H1 (cell line): ENCODE measurements at regions not wholly inside any gene's neighbourhood (a gene's known extent, or its start where the extent isn't known, plus 50 kb on each side); places are given as distances from the start of the nearest gene placed in this dataset.

Experiments
- CTCF ChIA-PET: fragments of 300-600 bp; sonication (Branson Sonifier 250); formaldehyde crosslinking; loops from one replicate; lab custom pipeline; 2021; ENCODE audit not compliant: partially characterized antibody; lab: Charles Lee
- POLR2A ChIA-PET: fragments of 300-600 bp; sonication (Branson Sonifier 250); formaldehyde crosslinking; loops from one replicate; lab custom pipeline; 2021; ENCODE audit warnings: inconsistent platforms; ENCODE audit not compliant: partially characterized antibody; lab: Charles Lee
- DNase-seq, 2 experiments: peaks; one replicate each; pipeline versions ENCODE4 v3.0.0 to v3.0.0-alpha.2; 2010 to 2022; ENCODE audit warnings: low spot score in 2 of 2, low read depth in 1 of 2, mixed read lengths in 1 of 2
- FAIRE-seq: peaks from 2 replicates; lab custom pipeline; 2011; peaks lifted over from hg19 to GRCh38; lab: Jason Lieb, UNC
- H2AFZ ChIP-seq: 2 replicates; pipeline ENCODE4 v1.8.1; 2012; ENCODE audit warnings: low read length, inconsistent platforms
- H2AK5ac ChIP-seq: 2 replicates; pipeline ENCODE4 v1.6.1; 2013; ENCODE audit warnings: low read depth, low read length
- H2BK120ac ChIP-seq: replicated peaks from 2 replicates; pipeline ENCODE3; 2013; ENCODE audit warnings: low read depth, low read length, inconsistent platforms
- H2BK12ac ChIP-seq: 2 replicates; pipeline ENCODE4 v1.6.1; 2013; ENCODE audit warnings: low read depth, low read length
- H2BK15ac ChIP-seq: 2 replicates; pipeline ENCODE4 v1.6.1; 2013; ENCODE audit warnings: low read length
- H2BK20ac ChIP-seq: 2 replicates; pipeline ENCODE4 v1.6.1; 2013; ENCODE audit warnings: low read length
- H2BK5ac ChIP-seq: 2 replicates; pipeline ENCODE4 v1.6.1; 2013; ENCODE audit warnings: low read depth, low read length
- H3K14ac ChIP-seq: 2 replicates; pipeline ENCODE4 v1.6.1; 2013; ENCODE audit warnings: inconsistent platforms; ENCODE audit not compliant: insufficient read length
- H3K18ac ChIP-seq: 2 replicates; pipeline ENCODE4 v1.6.1; 2013; ENCODE audit warnings: low read length; ENCODE audit errors: extremely low read depth
- H3K23ac ChIP-seq: 2 replicates; pipeline ENCODE4 v1.6.1; 2013; ENCODE audit warnings: inconsistent platforms; ENCODE audit not compliant: insufficient read length
- H3K23me2 ChIP-seq: 2 replicates; pipeline ENCODE4 v1.6.1; 2013; ENCODE audit warnings: low read depth, low read length
- H3K27ac ChIP-seq: 2 replicates; pipeline ENCODE4 v1.6.1; 2011; ENCODE audit warnings: low read depth, low read length, inconsistent platforms
- H3K27me3 ChIP-seq, 4 experiments: replicated peaks in 1 of 4; 1 replicate in 1 of 4; 2 replicates in 3 of 4; pipeline versions ENCODE4 v1.6.1 to v1.8.1; 2011 to 2013; ENCODE audit warnings: low read length in 3 of 4, mild to moderate bottlenecking in 3 of 4, inconsistent platforms in 2 of 4, mixed read lengths in 2 of 4, moderate library complexity in 1 of 4; ENCODE audit not compliant: control insufficient read depth in 3 of 4, insufficient read depth in 3 of 4; ENCODE audit errors: extremely low read depth in 1 of 4
- H3K36me3 ChIP-seq, 4 experiments: 2 replicates each; pipeline versions ENCODE4 v1.6.1 to v1.8.1; 2011 to 2013; ENCODE audit warnings: mild to moderate bottlenecking in 4 of 4, low read length in 3 of 4, moderate library complexity in 2 of 4, control low read depth in 1 of 4, inconsistent platforms in 1 of 4; ENCODE audit not compliant: insufficient read depth in 4 of 4, control insufficient read depth in 2 of 4
- H3K4ac ChIP-seq: replicated peaks from 2 replicates; pipeline ENCODE3; 2013; ENCODE audit warnings: low read length, low read depth, mixed read lengths, inconsistent platforms; ENCODE audit not compliant: insufficient read length
- H3K4me1 ChIP-seq, 4 experiments: replicated peaks in 1 of 4; 1 replicate in 1 of 4; 2 replicates in 3 of 4; pipeline versions ENCODE4 v1.6.1 to v1.8.1; 2011 to 2013; ENCODE audit warnings: low read length in 3 of 4, inconsistent platforms in 2 of 4, mixed read lengths in 1 of 4; ENCODE audit not compliant: insufficient read depth in 4 of 4, control insufficient read depth in 3 of 4
- H3K4me2 ChIP-seq, 2 experiments: 2 replicates each; pipeline versions ENCODE4 v1.6.1 to v1.8.1; 2011 to 2013; ENCODE audit warnings: low read depth in 2 of 2, low read length in 2 of 2, control low read depth in 1 of 2, inconsistent platforms in 1 of 2, mild to moderate bottlenecking in 1 of 2; ENCODE audit not compliant: insufficient read depth in 1 of 2
- H3K4me3 ChIP-seq, 4 experiments: fragments of 200-600, 300-600 bp in 1 of 4; sonication (generic), shearing (Covaris generic), sonication (Bioruptor Twin) in 1 of 4; 2 replicates each; pipeline versions ENCODE4 v1.5.1 to v1.8.1; 2011 to 2016; ENCODE audit warnings: low read length in 4 of 4, low read depth in 3 of 4, control low read depth in 2 of 4, inconsistent platforms in 2 of 4, mild to moderate bottlenecking in 2 of 4, mixed read lengths in 1 of 4, moderate library complexity in 1 of 4; ENCODE audit not compliant: insufficient read depth in 2 of 4; ENCODE audit errors: extremely low read depth in 1 of 4
- H3K56ac ChIP-seq: replicated peaks from 2 replicates; pipeline ENCODE3; 2013; ENCODE audit warnings: low read depth, mild to moderate bottlenecking, mixed read lengths, low read length, inconsistent platforms; ENCODE audit not compliant: insufficient read length
- H3K79me1 ChIP-seq: 2 replicates; pipeline ENCODE4 v1.6.1; 2013; ENCODE audit warnings: low read depth, low read length, control low read depth
- H3K79me2 ChIP-seq, 2 experiments: 2 replicates each; pipeline versions ENCODE4 v1.6.1 to v1.8.1; 2012 to 2013; ENCODE audit warnings: low read length in 2 of 2, mild to moderate bottlenecking in 2 of 2, inconsistent platforms in 1 of 2; ENCODE audit not compliant: insufficient read depth in 2 of 2, control insufficient read depth in 1 of 2
- H3K9ac ChIP-seq, 4 experiments: replicated peaks in 1 of 4; 1 replicate in 1 of 4; 2 replicates in 3 of 4; pipeline versions ENCODE4 v1.6.1 to v1.8.1; 2011 to 2013; ENCODE audit warnings: low read depth in 3 of 4, low read length in 3 of 4, control low read depth in 2 of 4, mild to moderate bottlenecking in 2 of 4, moderate library complexity in 2 of 4, inconsistent platforms in 1 of 4; ENCODE audit errors: extremely low read depth in 1 of 4
- H3K9me3 ChIP-seq, 2 experiments: 2 replicates each; pipeline versions ENCODE4 v1.6.1 to v1.8.1; 2012 to 2013; ENCODE audit warnings: mild to moderate bottlenecking in 2 of 2, moderate library complexity in 2 of 2, control low read depth in 1 of 2, inconsistent platforms in 1 of 2, low read depth in 1 of 2, low read length in 1 of 2, mixed read lengths in 1 of 2; ENCODE audit not compliant: insufficient read depth in 2 of 2
- H4K20me1 ChIP-seq, 2 experiments: replicated peaks in 1 of 2; 2 replicates each; pipeline versions ENCODE3 to v1.8.1; 2011 to 2013; ENCODE audit warnings: inconsistent platforms in 2 of 2, low read length in 2 of 2, mild to moderate bottlenecking in 1 of 2; ENCODE audit not compliant: insufficient read depth in 2 of 2, control insufficient read depth in 1 of 2
- H4K5ac ChIP-seq: 2 replicates; pipeline ENCODE4 v1.6.1; 2013; ENCODE audit warnings: low read length, low read depth, mixed read lengths, inconsistent platforms; ENCODE audit not compliant: insufficient read length
- H4K8ac ChIP-seq: 2 replicates; pipeline ENCODE4 v1.8.0; 2013; ENCODE audit warnings: mild to moderate bottlenecking, moderate library complexity, low read length, inconsistent platforms; ENCODE audit not compliant: insufficient read depth; ENCODE audit errors: extremely low read depth
- H4K91ac ChIP-seq: replicated peaks from 2 replicates; pipeline ENCODE3; 2013; ENCODE audit warnings: low read length, mixed read lengths, inconsistent platforms; ENCODE audit not compliant: insufficient read length
- CBX5 ChIP-seq: fragments of 300-800, 300-1000 bp; sonication (generic); IDR thresholded peaks from 2 replicates; pipeline ENCODE4 v1.7.1; 2016; ENCODE audit warnings: antibody characterized with exemption, low read length, low read depth
- CHD1 ChIP-seq: IDR thresholded peaks from 2 replicates; pipeline ENCODE4 v1.6.1; 2012; ENCODE audit warnings: low read depth, low read length, improper control_type of control experiment
- GTF2F1 ChIP-seq: IDR thresholded peaks from 2 replicates; pipeline ENCODE4 v1.6.1; 2012; ENCODE audit warnings: low read depth, low read length, improper control_type of control experiment, borderline replicate concordance
- HDAC6 ChIP-seq: IDR thresholded peaks from one replicate; pipeline ENCODE4 v1.7.1; 2012; ENCODE audit warnings: low read depth, mild to moderate bottlenecking, inconsistent platforms, low read length, moderate library complexity
- JUN ChIP-seq: IDR thresholded peaks from 2 replicates; pipeline ENCODE4 v1.6.1; 2011; ENCODE audit warnings: low read depth, mild to moderate bottlenecking, improper control_type of control experiment, low read length
- JUND ChIP-seq: IDR thresholded peaks from 2 replicates; pipeline ENCODE4 v1.6.1; 2011; ENCODE audit warnings: mild to moderate bottlenecking, improper control_type of control experiment, low read length
- KDM4A ChIP-seq: IDR thresholded peaks from one replicate; pipeline ENCODE4 v1.7.1; 2012; ENCODE audit warnings: low read depth, mild to moderate bottlenecking, moderate library complexity, low read length, inconsistent platforms; ENCODE audit not compliant: severe bottlenecking
- NANOG ChIP-seq: IDR thresholded peaks from 2 replicates; pipeline ENCODE4 v1.6.1; 2011; ENCODE audit warnings: low read length, low read depth, mild to moderate bottlenecking, inconsistent platforms; ENCODE audit not compliant: insufficient read depth, poor library complexity, severe bottlenecking
- POLR2A ChIP-seq, 2 experiments: IDR thresholded peaks; 1 replicate in 1 of 2; 2 replicates in 1 of 2; pipeline ENCODE4 v1.6.1; 2011; ENCODE audit warnings: low read depth in 2 of 2, low read length in 2 of 2, mild to moderate bottlenecking in 2 of 2; ENCODE audit errors: control extremely low read depth in 1 of 2
- RAD21 ChIP-seq, 2 experiments: IDR thresholded peaks in 1 of 2; conservative IDR thresholded peaks in 1 of 2; 2 replicates each; pipeline ENCODE4 v1.6.1; 2011; ENCODE audit warnings: low read depth in 2 of 2, low read length in 2 of 2, improper control_type of control experiment in 1 of 2, inconsistent platforms in 1 of 2, mild to moderate bottlenecking in 1 of 2, moderate library complexity in 1 of 2
- SP1 ChIP-seq: IDR thresholded peaks from 2 replicates; pipeline ENCODE4 v1.6.1; 2011; ENCODE audit warnings: low read depth, low read length
- SP2 ChIP-seq: IDR thresholded peaks from 2 replicates; pipeline ENCODE4 v1.6.1; 2012; ENCODE audit warnings: mild to moderate bottlenecking, low read length, inconsistent platforms
- SP4 ChIP-seq: IDR thresholded peaks from 2 replicates; pipeline ENCODE4 v1.6.1; 2012; ENCODE audit warnings: low read length, inconsistent platforms
- WGBS, 2 experiments: shearing (Covaris generic) in 1 of 2; methylation state at CpG; one replicate each; pipeline versions ENCODE4 v1.1.6 to v1.1.7; 2013 to 2015; ENCODE audit warnings: low lambda C conversion rate in 2 of 2, mixed read lengths in 2 of 2, inconsistent platforms in 1 of 2, low coverage in 1 of 2, missing lambda C conversion rate in 1 of 2; ENCODE audit not compliant: insufficient replicate concordance in 2 of 2, insufficient coverage in 1 of 2, insufficient read length in 1 of 2; ENCODE audit errors: extremely low coverage in 1 of 2, missing lambda C conversion rate in 1 of 2; 5-methylcytosine and 5-hydroxymethylcytosine counted together
- TF ChIP-seq, protein P1 (sequence below): IDR thresholded peaks from 2 replicates; pipeline ENCODE4 v1.6.1; 2012; ENCODE audit warnings: low read length, inconsistent platforms

DNA sequence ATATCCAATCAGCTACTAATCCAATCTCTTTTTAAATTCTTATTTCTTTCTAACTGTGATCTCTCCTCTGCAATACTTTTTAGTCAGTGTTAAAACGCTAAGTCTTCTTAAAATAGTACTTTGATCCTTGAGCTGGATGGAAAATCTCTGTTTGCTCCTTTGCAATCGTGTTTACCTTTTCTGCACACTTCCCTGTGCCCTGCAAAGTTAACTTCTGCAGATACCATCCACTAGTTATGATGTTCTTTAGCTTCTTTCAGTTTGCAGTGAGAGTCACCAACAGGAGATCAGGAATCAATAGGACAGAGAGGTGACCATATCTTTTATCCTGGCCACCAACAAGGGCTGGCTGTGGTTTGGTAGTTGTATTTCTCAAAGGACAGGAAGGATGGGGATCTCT, 391.5 kb downstream of the GASK1B start:
- H3K27ac ChIP-seq = no peak overlapping the region
- H3K9me3 ChIP-seq = no peaks in the 10 kb centered on the region
- DNase-seq = no peak
- H3K4me3 ChIP-seq = no peak overlapping the region
- no peak overlapping the region for H2BK120ac ChIP-seq
- no peak overlapping the region for H4K8ac ChIP-seq
- H3K36me3 ChIP-seq = no peaks in the 10 kb centered on the region
- no peak overlapping the region for H2AK5ac ChIP-seq
- no peaks in the 10 kb centered on the region for H3K79me2 ChIP-seq
- ChIA-PET CTCF (interaction anchor here (2.5 kb wide), 1 partner anchor 9 kb away, joined by 9 read pairs; no protein-coding TSS in a partner anchor), POLR2A (no interaction called here)
- FAIRE-seq = no peak
- 88% methylated on average over 2 of the region's 2 CpGs; no CpG with 5 or more reads in 1 of the 2 experiments for WGBS, 2 experiments
- TF ChIP-seq RAD21 (IDR thresholded peaks at IDR 0.05 in 1 of 2, conservative IDR thresholded peaks at IDR 0.05 in 1 of 2; ENCODE audit: low read depth in 2 of 2, low read length in 2 of 2) (no peak), SP1 (no peak), JUN (no peak), JUND (no peak), NANOG (no peak), KDM4A (no peak), HDAC6 (no peak), GTF2F1 (no peak), SP4 (no peak), SP2 (no peak), CBX5 (no peak), CHD1 (no peak), POLR2A (IDR thresholded peaks at IDR 0.05; ENCODE audit: control extremely low read depth in 1 of 2, low read depth in 2 of 2, low read length in 2 of 2) (no peak)
- TF ChIP-seq, protein P1, sequence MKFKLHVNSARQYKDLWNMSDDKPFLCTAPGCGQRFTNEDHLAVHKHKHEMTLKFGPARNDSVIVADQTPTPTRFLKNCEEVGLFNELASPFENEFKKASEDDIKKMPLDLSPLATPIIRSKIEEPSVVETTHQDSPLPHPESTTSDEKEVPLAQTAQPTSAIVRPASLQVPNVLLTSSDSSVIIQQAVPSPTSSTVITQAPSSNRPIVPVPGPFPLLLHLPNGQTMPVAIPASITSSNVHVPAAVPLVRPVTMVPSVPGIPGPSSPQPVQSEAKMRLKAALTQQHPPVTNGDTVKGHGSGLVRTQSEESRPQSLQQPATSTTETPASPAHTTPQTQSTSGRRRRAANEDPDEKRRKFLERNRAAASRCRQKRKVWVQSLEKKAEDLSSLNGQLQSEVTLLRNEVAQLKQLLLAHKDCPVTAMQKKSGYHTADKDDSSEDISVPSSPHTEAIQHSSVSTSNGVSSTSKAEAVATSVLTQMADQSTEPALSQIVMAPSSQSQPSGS = no peak
- H2BK12ac ChIP-seq = no peak overlapping the region
- H2AFZ ChIP-seq = no peak overlapping the region
- no peak overlapping the region for H3K18ac ChIP-seq
- no peak overlapping the region for H3K4ac ChIP-seq
- H3K27me3 ChIP-seq = peaks cover 0 to 1% (median 0%) of the 10 kb centered on the region in 4 experiments; a peak in 1 of 7 replicates
- no peak overlapping the region for H2BK20ac ChIP-seq
- no peak overlapping the region for H3K4me2 ChIP-seq
- H2BK5ac ChIP-seq = no peak overlapping the region
- H4K20me1 ChIP-seq = no peaks in the 10 kb centered on the region
- no peak overlapping the region for H3K9ac ChIP-seq
- H3K79me1 ChIP-seq = no peaks in the 10 kb centered on the region
- no peaks in the 10 kb centered on the region for H3K23me2 ChIP-seq
- H3K14ac ChIP-seq = no peak overlapping the region
- no peaks in the 10 kb centered on the region for H3K4me1 ChIP-seq
- H2BK15ac ChIP-seq = no peak overlapping the region
- H3K56ac ChIP-seq = no peak overlapping the region
- no peak overlapping the region for H4K91ac ChIP-seq
- H4K5ac ChIP-seq = no peak overlapping the region
- H3K23ac ChIP-seq = no peak overlapping the region
